K562 (cell line): ENCODE measurements at regions not wholly inside any gene's neighbourhood (a gene's known extent, or its start where the extent isn't known, plus 50 kb on each side); places are given as distances from the start of the nearest gene placed in this dataset.

Experiments
- ATAC-seq: fragments of 200-7000 bp; cut with Tn5 transposase; 3 replicates; pipeline ENCODE4 v1.9.1; 2020; ENCODE audit warnings: moderate library complexity
- BruUV-seq: library from RNA; stranded (reverse); fragments of 400-500 nt; replicated peaks from 2 replicates; lab custom pipeline; 2021; lab: Mats Ljungman, UMichigan
- CTCF ChIA-PET: fragments of 300-600 bp; formaldehyde crosslinking; extraction: SDS; loops from one replicate; lab custom pipeline; 2021; ENCODE audit warnings: low intra/inter-chr PET ratio; lab: Yijun Ruan, JAX
- POLR2A ChIA-PET: fragments of 300-600, 350-650 bp; sonication (Branson Sonifier 250); formaldehyde crosslinking; extraction: SDS; loops from one replicate; lab custom pipeline; 2021; ENCODE audit warnings: antibody characterized with exemption, inconsistent platforms; lab: Yijun Ruan, JAX
- DNase-seq, 4 experiments: peaks; one replicate each; pipeline versions ENCODE4 v3.0.0 to v3.0.0-alpha.2; 2011 to 2018; ENCODE audit warnings: low spot score in 3 of 4, mixed read lengths in 3 of 4; ENCODE audit errors: extremely low read depth in 1 of 4
- FAIRE-seq: peaks from 2 replicates; lab custom pipeline; 2011; peaks lifted over from hg19 to GRCh38; lab: Jason Lieb, UNC
- H2AFZ ChIP-seq: 2 replicates; pipeline ENCODE4 v1.6.0; 2011; ENCODE audit warnings: low read depth, low read length, control low read depth, inconsistent platforms
- H3K27ac ChIP-seq: fragments of 200-600 bp; 3 replicates; pipeline ENCODE4 v1.8.0; 2011; ENCODE audit warnings: low read depth, mild to moderate bottlenecking, control low read depth, inconsistent platforms, low read length, moderate library complexity, mixed read lengths; ENCODE audit errors: extremely low read depth
- H3K27me3 ChIP-seq, 2 experiments: fragments of 300-600 bp in 1 of 2; 2 replicates in 1 of 2; 3 replicates in 1 of 2; pipeline versions ENCODE4 v1.6.0 to v1.8.0; 2011; ENCODE audit warnings: inconsistent platforms in 2 of 2, low read length in 2 of 2, mild to moderate bottlenecking in 1 of 2, mixed read lengths in 1 of 2, moderate library complexity in 1 of 2; ENCODE audit not compliant: control insufficient read depth in 2 of 2, insufficient read depth in 2 of 2
- H3K36me3 ChIP-seq: fragments of 300-600 bp; 3 replicates; pipeline ENCODE4 v1.8.0; 2011; ENCODE audit warnings: mild to moderate bottlenecking, low read length, inconsistent platforms; ENCODE audit not compliant: control insufficient read depth, insufficient read depth
- H3K4me1 ChIP-seq, 2 experiments: fragments of 200-600 bp in 1 of 2; replicated peaks in 1 of 2; 2 replicates in 1 of 2; 3 replicates in 1 of 2; pipeline versions ENCODE4 v1.5.1 to v1.8.0; 2011; ENCODE audit warnings: inconsistent platforms in 2 of 2, low read length in 2 of 2, mild to moderate bottlenecking in 1 of 2, mixed read lengths in 1 of 2, moderate library complexity in 1 of 2; ENCODE audit not compliant: control insufficient read depth in 2 of 2, insufficient read depth in 2 of 2
- H3K4me2 ChIP-seq: 2 replicates; pipeline ENCODE4 v1.6.1; 2011; ENCODE audit warnings: low read length, control low read depth, inconsistent platforms, mixed read lengths; ENCODE audit not compliant: insufficient read depth
- H3K4me3 ChIP-seq: fragments of 200-600 bp; sonication (generic), shearing (Covaris generic); 2 replicates; pipeline ENCODE4 v1.5.1; 2016; ENCODE audit warnings: control low read depth, inconsistent platforms
- H3K79me2 ChIP-seq: fragments of 200-600 bp; 3 replicates; pipeline ENCODE4 v1.8.0; 2011; ENCODE audit warnings: low read length, inconsistent platforms; ENCODE audit not compliant: control insufficient read depth, insufficient read depth
- H3K9ac ChIP-seq, 2 experiments: 2 replicates each; pipeline versions ENCODE4 v1.6.0 to v1.6.1; 2011; ENCODE audit warnings: low read depth in 2 of 2, low read length in 2 of 2, control low read depth in 1 of 2, inconsistent platforms in 1 of 2, mild to moderate bottlenecking in 1 of 2, mixed read lengths in 1 of 2; ENCODE audit not compliant: insufficient read depth in 1 of 2
- H3K9me1 ChIP-seq: one replicate; pipeline ENCODE4 v1.6.0; 2011; ENCODE audit warnings: inconsistent platforms, mild to moderate bottlenecking, low read length, moderate library complexity; ENCODE audit not compliant: control insufficient read depth, insufficient read depth
- H3K9me3 ChIP-seq: replicated peaks from 2 replicates; pipeline ENCODE4 v1.5.1; 2011; ENCODE audit warnings: low read depth, low read length, inconsistent platforms; ENCODE audit not compliant: control insufficient read depth, insufficient read depth
- H4K20me1 ChIP-seq: replicated peaks from 2 replicates; pipeline ENCODE4 v1.6.1; 2011; ENCODE audit warnings: low read length, inconsistent platforms, mixed read lengths; ENCODE audit not compliant: control insufficient read depth, insufficient read depth
- CTBP1 ChIP-seq: fragments of 450-650 bp; IDR thresholded peaks from 2 replicates; pipeline ENCODE4 v1.6.1; 2016; ENCODE audit warnings: borderline replicate concordance
- HNRNPL ChIP-seq: fragments of 200-400 bp; formaldehyde crosslinking; IDR thresholded peaks from 2 replicates; pipeline ENCODE4 v1.6.1; 2017; ENCODE audit warnings: low read depth, mild to moderate bottlenecking, low read length
- WGBS: fragments of 100-300 bp; shearing (Covaris generic); methylation state at CpG from one replicate; pipeline ENCODE4 v1.1.6; 2016; ENCODE audit warnings: low coverage, mixed read lengths; ENCODE audit not compliant: insufficient coverage; ENCODE audit errors: missing lambda C conversion rate; 5-methylcytosine and 5-hydroxymethylcytosine counted together
- in situ Hi-C: fragments of 300-500 bp; cut with MboI; formaldehyde crosslinking; loops from 4 replicates; pipeline ENCODE4 v1.15.0; 2018; ENCODE audit warnings: inconsistent platforms, mixed read lengths
- intact Hi-C: fragments of 100-400 bp; cut with micrococcal nuclease; formaldehyde crosslinking; loops from 2 replicates; pipeline ENCODE4 v1.14.2; 2022
- TF ChIP-seq, protein P1 (sequence below): fragments of 150-350 bp; conservative IDR thresholded peaks from 2 replicates; pipeline ENCODE4 v1.6.1; 2014; ENCODE audit warnings: low read length

DNA sequence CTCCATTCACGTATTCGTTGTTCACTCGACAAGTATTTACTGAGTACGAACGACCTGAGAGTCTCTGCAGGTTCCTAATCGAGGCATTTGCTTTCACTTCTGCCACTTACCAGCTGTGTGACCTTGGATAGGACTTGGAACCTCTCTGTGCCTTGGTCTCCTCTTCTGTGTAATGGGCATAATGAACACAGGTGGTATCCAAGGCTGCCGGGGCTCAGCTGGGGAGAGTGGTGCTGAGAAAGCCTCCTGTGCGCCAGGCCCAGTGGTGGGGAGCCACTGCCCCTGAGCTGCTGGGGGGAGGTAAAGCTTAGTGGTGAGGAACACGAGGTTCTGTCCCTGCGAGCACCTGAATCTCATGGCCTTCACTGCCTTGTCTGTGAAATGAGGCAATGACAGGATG lies 150.7 kb downstream of the IRF8 start:
- BruUV-seq, result no TSS peak
- POLR2A ChIA-PET, result no interaction called here
- H3K36me3 ChIP-seq, result no peaks in the 10 kb centered on the region
- WGBS, result 1% methylated on average over 10 of the region's 10 CpGs
- H2AFZ ChIP-seq, result no peak overlapping the region
- TF ChIP-seq HNRNPL (no peak), CTBP1 (no peak)
- TF ChIP-seq, protein P1, sequence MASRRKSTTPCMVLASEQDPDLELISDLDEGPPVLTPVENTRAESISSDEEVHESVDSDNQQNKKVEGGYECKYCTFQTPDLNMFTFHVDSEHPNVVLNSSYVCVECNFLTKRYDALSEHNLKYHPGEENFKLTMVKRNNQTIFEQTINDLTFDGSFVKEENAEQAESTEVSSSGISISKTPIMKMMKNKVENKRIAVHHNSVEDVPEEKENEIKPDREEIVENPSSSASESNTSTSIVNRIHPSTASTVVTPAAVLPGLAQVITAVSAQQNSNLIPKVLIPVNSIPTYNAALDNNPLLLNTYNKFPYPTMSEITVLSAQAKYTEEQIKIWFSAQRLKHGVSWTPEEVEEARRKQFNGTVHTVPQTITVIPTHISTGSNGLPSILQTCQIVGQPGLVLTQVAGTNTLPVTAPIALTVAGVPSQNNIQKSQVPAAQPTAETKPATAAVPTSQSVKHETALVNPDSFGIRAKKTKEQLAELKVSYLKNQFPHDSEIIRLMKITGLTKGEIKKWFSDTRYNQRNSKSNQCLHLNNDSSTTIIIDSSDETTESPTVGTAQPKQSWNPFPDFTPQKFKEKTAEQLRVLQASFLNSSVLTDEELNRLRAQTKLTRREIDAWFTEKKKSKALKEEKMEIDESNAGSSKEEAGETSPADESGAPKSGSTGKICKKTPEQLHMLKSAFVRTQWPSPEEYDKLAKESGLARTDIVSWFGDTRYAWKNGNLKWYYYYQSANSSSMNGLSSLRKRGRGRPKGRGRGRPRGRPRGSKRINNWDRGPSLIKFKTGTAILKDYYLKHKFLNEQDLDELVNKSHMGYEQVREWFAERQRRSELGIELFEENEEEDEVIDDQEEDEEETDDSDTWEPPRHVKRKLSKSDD, result no peak
- TF ChIP-seq, all 486 proteins: peak for 0
- peaks cover 14 to 73% of the 10 kb centered on the region in 2 experiments for H3K27me3 ChIP-seq
- in situ Hi-C loops (loop anchor here (10.0 kb wide), 1 partner anchor 465 kb away; the partner anchor contains the start of gene FOXF1), intact Hi-C loops (loop anchor here (10.0 kb wide), 1 partner anchor 465 kb away; the partner anchor contains the start of gene FOXF1)
- H3K79me2 ChIP-seq, result no peaks in the 10 kb centered on the region
- no peaks in the 10 kb centered on the region; a peak in 2 of 5 replicates for H3K4me1 ChIP-seq
- no peak overlapping the region for H3K9ac ChIP-seq
- FAIRE-seq (no peak), ATAC-seq (no peak), DNase-seq (no peak)
- CTCF ChIA-PET, result no interaction called here
- H3K9me3 ChIP-seq, result no peaks in the 10 kb centered on the region
- H3K27ac ChIP-seq, result no peak overlapping the region
- H3K4me3 ChIP-seq, result no peak overlapping the region
- H4K20me1 ChIP-seq, result peaks cover 3% of the 10 kb centered on the region; the same call in 1 of the 2 replicates
- peaks cover 2% of the 10 kb centered on the region for H3K9me1 ChIP-seq
- H3K4me2 ChIP-seq, result no peak overlapping the region
